ENCODE measurements at regions not wholly inside any gene's neighbourhood (a gene's known extent, or its start where the extent isn't known, plus 50 kb on each side); places are given as distances from the start of the nearest gene placed in this dataset.

DNA sequence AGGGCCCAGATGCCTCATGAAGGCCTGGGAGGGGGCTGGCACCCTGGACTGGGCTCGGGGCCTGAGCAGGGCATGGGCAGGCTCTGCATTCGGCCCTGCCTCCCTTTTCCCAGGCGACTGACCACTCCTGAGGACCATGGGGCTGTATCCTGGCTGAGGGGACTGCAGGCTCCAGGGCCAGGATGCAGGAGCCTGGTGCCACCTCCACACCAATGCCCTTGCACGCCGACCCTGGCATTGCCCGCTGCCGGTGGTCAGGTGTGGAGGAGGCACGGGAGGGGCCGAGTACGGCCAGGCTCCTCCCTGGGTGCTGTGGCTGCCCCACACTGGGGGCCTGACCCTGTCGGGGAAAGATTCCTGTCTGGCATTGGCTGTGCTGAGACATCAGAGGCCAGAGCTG, 128.9 kb downstream of the SIK1 start:
- Histone ChIP-seq H2AFZ (ENCODE audit: low read depth, low read length) (no peak overlapping the region), H3K4me3 (replicated peaks in 1 of 3; ENCODE audit: insufficient read depth in 1 of 3, low read depth in 1 of 3, low read length in 3 of 3) (no peak overlapping the region), H3K9me1 (replicated peaks; ENCODE audit: control insufficient read depth, extremely low read depth, insufficient read depth, low read length) (no peaks in the 10 kb centered on the region), H3K4me2 (ENCODE audit: insufficient read depth, low read length) (no peak overlapping the region), H3K27me3 (ENCODE audit: control insufficient read depth in 2 of 2, insufficient read depth in 2 of 2, low read length in 2 of 2) (no peaks in the 10 kb centered on the region), H3K27ac (ENCODE audit: insufficient read depth, low read depth, low read length) (no peak overlapping the region), H3K36me3 (ENCODE audit: control insufficient read depth in 2 of 2, extremely low read depth in 1 of 2, insufficient read depth in 2 of 2, low read length in 2 of 2) (no peaks in the 10 kb centered on the region), H3K79me2 (ENCODE audit: control insufficient read depth, insufficient read depth, low read length) (no peaks in the 10 kb centered on the region), H4K20me1 (replicated peaks; ENCODE audit: control insufficient read depth, extremely low read depth, insufficient read depth, low read length) (no peaks in the 10 kb centered on the region), H3K9me3 (replicated peaks; ENCODE audit: control insufficient read depth, insufficient read depth, low read length) (no peaks in the 10 kb centered on the region), H3K9ac (replicated peaks; ENCODE audit: extremely low read depth, insufficient read depth, low read length) (no peak overlapping the region), H3K4me1 (ENCODE audit: control insufficient read depth, extremely low read depth, insufficient read depth, low read length) (no peaks in the 10 kb centered on the region)
- no peak for DNase-seq (ENCODE audit: low read depth, low spot score)
- no peak for FAIRE-seq
- BruUV-seq (replicated peaks): no TSS peak
- dilution Hi-C loops (cut with MboI; ENCODE audit: extremely low pct_ligation_motif_present, low sequenced_read_pairs) (no loop called here), intact Hi-C loops (cut with micrococcal nuclease) (no loop called here)
- POLR2A ChIA-PET: no interaction called here
- CTCF ChIA-PET: no interaction called here
- TF ChIP-seq POLR2A (IDR thresholded peaks at IDR 0.05; ENCODE audit: low read depth, low read length) (no peak), EZH2 (IDR thresholded peaks at IDR 0.05; ENCODE audit: borderline replicate concordance, low read depth, low read length, severe bottlenecking) (no peak), POLR2AphosphoS5 (IDR thresholded peaks at IDR 0.05; ENCODE audit: insufficient read depth, low read depth, low read length) (no peak)

- no peaks in the 10 kb centered on the region for H3K79me2 ChIP-seq (ENCODE audit: control insufficient read depth, insufficient read depth, low read length)
- H3K27ac ChIP-seq (ENCODE audit: insufficient read depth, low read depth, low read length): no peak overlapping the region
- no peaks in the 10 kb centered on the region for H3K9me3 ChIP-seq (replicated peaks; ENCODE audit: control insufficient read depth, insufficient read depth, low read length)
- TF ChIP-seq, protein P1, sequence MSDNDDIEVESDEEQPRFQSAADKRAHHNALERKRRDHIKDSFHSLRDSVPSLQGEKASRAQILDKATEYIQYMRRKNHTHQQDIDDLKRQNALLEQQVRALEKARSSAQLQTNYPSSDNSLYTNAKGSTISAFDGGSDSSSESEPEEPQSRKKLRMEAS (IDR thresholded peaks at IDR 0.05; ENCODE audit: insufficient read depth, insufficient read length): no peak
- TF ChIP-seq GATA2 (IDR thresholded peaks at IDR 0.05; ENCODE audit: insufficient read depth, insufficient read length, low read depth, low read length) (no peak), EZH2 (IDR thresholded peaks at IDR 0.05; ENCODE audit: borderline replicate concordance, low read depth, low read length, severe bottlenecking) (no peak)
- TF ChIP-seq, protein P2, sequence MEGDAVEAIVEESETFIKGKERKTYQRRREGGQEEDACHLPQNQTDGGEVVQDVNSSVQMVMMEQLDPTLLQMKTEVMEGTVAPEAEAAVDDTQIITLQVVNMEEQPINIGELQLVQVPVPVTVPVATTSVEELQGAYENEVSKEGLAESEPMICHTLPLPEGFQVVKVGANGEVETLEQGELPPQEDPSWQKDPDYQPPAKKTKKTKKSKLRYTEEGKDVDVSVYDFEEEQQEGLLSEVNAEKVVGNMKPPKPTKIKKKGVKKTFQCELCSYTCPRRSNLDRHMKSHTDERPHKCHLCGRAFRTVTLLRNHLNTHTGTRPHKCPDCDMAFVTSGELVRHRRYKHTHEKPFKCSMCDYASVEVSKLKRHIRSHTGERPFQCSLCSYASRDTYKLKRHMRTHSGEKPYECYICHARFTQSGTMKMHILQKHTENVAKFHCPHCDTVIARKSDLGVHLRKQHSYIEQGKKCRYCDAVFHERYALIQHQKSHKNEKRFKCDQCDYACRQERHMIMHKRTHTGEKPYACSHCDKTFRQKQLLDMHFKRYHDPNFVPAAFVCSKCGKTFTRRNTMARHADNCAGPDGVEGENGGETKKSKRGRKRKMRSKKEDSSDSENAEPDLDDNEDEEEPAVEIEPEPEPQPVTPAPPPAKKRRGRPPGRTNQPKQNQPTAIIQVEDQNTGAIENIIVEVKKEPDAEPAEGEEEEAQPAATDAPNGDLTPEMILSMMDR (IDR thresholded peaks at IDR 0.05; ENCODE audit: extremely low read depth in 1 of 2, insufficient read depth in 1 of 2, low read depth in 1 of 2, low read length in 2 of 2): no peak
- no peak overlapping the region for H3K9ac ChIP-seq (replicated peaks; ENCODE audit: extremely low read depth, insufficient read depth, low read length)
- H3K27me3 ChIP-seq (ENCODE audit: control insufficient read depth in 2 of 2, insufficient read depth in 2 of 2, low read length in 2 of 2): no peaks in the 10 kb centered on the region
- no peak overlapping the region for H2AFZ ChIP-seq (ENCODE audit: low read depth, low read length)
- no peak overlapping the region for H3K4me2 ChIP-seq (ENCODE audit: insufficient read depth, low read length)
- intact Hi-C loops (cut with micrococcal nuclease) (no loop called here), dilution Hi-C loops (cut with MboI; ENCODE audit: extremely low pct_ligation_motif_present, low sequenced_read_pairs) (no loop called here)
- no peaks in the 10 kb centered on the region for H3K36me3 ChIP-seq (ENCODE audit: control insufficient read depth in 2 of 2, extremely low read depth in 1 of 2, insufficient read depth in 2 of 2, low read length in 2 of 2)
- H3K4me1 ChIP-seq (ENCODE audit: control insufficient read depth, extremely low read depth, insufficient read depth, low read length): no peaks in the 10 kb centered on the region
- FAIRE-seq (no peak), DNase-seq (ENCODE audit: low read depth, low spot score) (no peak)
- H4K20me1 ChIP-seq (replicated peaks; ENCODE audit: control insufficient read depth, extremely low read depth, insufficient read depth, low read length): no peaks in the 10 kb centered on the region
- no peaks in the 10 kb centered on the region for H3K9me1 ChIP-seq (replicated peaks; ENCODE audit: control insufficient read depth, extremely low read depth, insufficient read depth, low read length)
- POLR2A ChIA-PET: no interaction called here
- no peak overlapping the region for H3K4me3 ChIP-seq (replicated peaks in 1 of 3; ENCODE audit: insufficient read depth in 1 of 3, low read depth in 1 of 3, low read length in 3 of 3)
- CTCF ChIA-PET: no interaction called here
- BruUV-seq (replicated peaks): no TSS peak
Measured at GRCh38 chr21:43297391-43297981, 128.7 kb downstream of the CRYAA start.
